Esophagus squamous epithelium (tissue), 4 donors: ENCODE measurements at regions not wholly inside any gene's neighbourhood (a gene's known extent, or its start where the extent isn't known, plus 50 kb on each side); places are given as distances from the start of the nearest gene placed in this dataset.

Source experiments
- POLR2A ChIP-seq, 4 donors: fragments of 450-650 bp; IDR thresholded peaks; one replicate each; pipeline ENCODE4 v1.6.1; 2017; ENCODE audit warnings: antibody characterized with exemption in 4 of 4, mild to moderate bottlenecking in 4 of 4, moderate library complexity in 3 of 4
- TF ChIP-seq, protein P1 (sequence below), 6 experiments: fragments of 450-650 bp in 4 of 6; fragments of 200-600 bp in 2 of 6; sonication (generic) in 2 of 6; IDR thresholded peaks; one replicate each; pipeline ENCODE4 v1.5.1; 2016 to 2019; ENCODE audit warnings: antibody characterized with exemption in 6 of 6, mild to moderate bottlenecking in 4 of 6, moderate library complexity in 4 of 6

GRCh38 chr3:102142379-102143060 is 292.3 kb upstream of the ZPLD1 start:
- TF ChIP-seq, protein P1, sequence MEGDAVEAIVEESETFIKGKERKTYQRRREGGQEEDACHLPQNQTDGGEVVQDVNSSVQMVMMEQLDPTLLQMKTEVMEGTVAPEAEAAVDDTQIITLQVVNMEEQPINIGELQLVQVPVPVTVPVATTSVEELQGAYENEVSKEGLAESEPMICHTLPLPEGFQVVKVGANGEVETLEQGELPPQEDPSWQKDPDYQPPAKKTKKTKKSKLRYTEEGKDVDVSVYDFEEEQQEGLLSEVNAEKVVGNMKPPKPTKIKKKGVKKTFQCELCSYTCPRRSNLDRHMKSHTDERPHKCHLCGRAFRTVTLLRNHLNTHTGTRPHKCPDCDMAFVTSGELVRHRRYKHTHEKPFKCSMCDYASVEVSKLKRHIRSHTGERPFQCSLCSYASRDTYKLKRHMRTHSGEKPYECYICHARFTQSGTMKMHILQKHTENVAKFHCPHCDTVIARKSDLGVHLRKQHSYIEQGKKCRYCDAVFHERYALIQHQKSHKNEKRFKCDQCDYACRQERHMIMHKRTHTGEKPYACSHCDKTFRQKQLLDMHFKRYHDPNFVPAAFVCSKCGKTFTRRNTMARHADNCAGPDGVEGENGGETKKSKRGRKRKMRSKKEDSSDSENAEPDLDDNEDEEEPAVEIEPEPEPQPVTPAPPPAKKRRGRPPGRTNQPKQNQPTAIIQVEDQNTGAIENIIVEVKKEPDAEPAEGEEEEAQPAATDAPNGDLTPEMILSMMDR (IDR thresholded peaks at IDR 0.05), result no peak
- no peak for TF ChIP-seq POLR2A (IDR thresholded peaks at IDR 0.05)
